Uterus (tissue), 2 donors: ENCODE measurements at regions not wholly inside any gene's neighbourhood (a gene's known extent, or its start where the extent isn't known, plus 50 kb on each side); places are given as distances from the start of the nearest gene placed in this dataset.
"Not testable (repeated sequence)": the region's sequence is repeated elsewhere in the genome, so short reads cannot be mapped to it uniquely, and the experiment has no call there.

Source experiments
- CTCF ChIP-seq, 4 experiments: fragments of 200-600 bp in 2 of 4; fragments of 450-650 bp in 2 of 4; sonication (generic) in 2 of 4; IDR thresholded peaks; one replicate each; pipeline ENCODE4 v1.5.1; 2016 to 2019; ENCODE audit warnings: antibody characterized with exemption in 4 of 4, mild to moderate bottlenecking in 2 of 4, moderate library complexity in 1 of 4
- POLR2A ChIP-seq, 2 donors: fragments of 450-650 bp; IDR thresholded peaks; one replicate each; pipeline ENCODE4 v1.6.1; 2016; ENCODE audit warnings: antibody characterized with exemption in 2 of 2, mild to moderate bottlenecking in 1 of 2, moderate library complexity in 1 of 2

- not testable (repeated sequence) for TF ChIP-seq CTCF, POLR2A (IDR thresholded peaks at IDR 0.05)
These were observed 221.1 kb upstream of the TBX18 start for GRCh38 chr6:84985490-84985889.
